OCI-LY7 (cell line): ENCODE measurements at regions not wholly inside any gene's neighbourhood (a gene's known extent, or its start where the extent isn't known, plus 50 kb on each side); places are given as distances from the start of the nearest gene placed in this dataset.

Source experiments
- BruUV-seq: library from RNA; stranded (reverse); fragments of 400-500 nt; replicated peaks from 2 replicates; lab custom pipeline; 2021; lab: Mats Ljungman, UMichigan
- CTCF ChIA-PET: fragments of 300-600 bp; sonication (Branson Sonifier 250); formaldehyde crosslinking; loops from one replicate; lab custom pipeline; 2022; ENCODE audit warnings: antibody characterized with exemption; ENCODE audit not compliant: unreplicated experiment; lab: Charles Lee
- POLR2A ChIA-PET: fragments of 300-600 bp; sonication (Branson Sonifier 250); formaldehyde crosslinking; loops from one replicate; lab custom pipeline; 2022; ENCODE audit warnings: antibody characterized with exemption; lab: Charles Lee
- DNase-seq: peaks from one replicate; pipeline ENCODE4 v3.0.0-alpha.2; 2015; ENCODE audit warnings: low spot score
- H2AFZ ChIP-seq: fragments of 200-600 bp; sonication (generic), shearing (Covaris generic); 2 replicates; pipeline ENCODE4 v1.6.1; 2014; ENCODE audit warnings: mild to moderate bottlenecking, antibody characterized with exemption, low read length, moderate library complexity
- H3K27ac ChIP-seq: fragments of 200-600 bp; sonication (generic); 2 replicates; pipeline ENCODE4 v1.5.1; 2014; ENCODE audit warnings: mixed run types, low read depth, mild to moderate bottlenecking, moderate library complexity, low read length, inconsistent platforms; ENCODE audit not compliant: poor library complexity, severe bottlenecking
- H3K36me3 ChIP-seq: fragments of 200-600 bp; sonication (generic); 2 replicates; pipeline ENCODE4 v1.6.1; 2014; ENCODE audit warnings: mild to moderate bottlenecking, antibody characterized with exemption, low read length, moderate library complexity, mixed read lengths; ENCODE audit not compliant: insufficient read depth
- H3K4me1 ChIP-seq: fragments of 200-600 bp; sonication (generic); 2 replicates; pipeline ENCODE4 v1.5.1; 2014; ENCODE audit warnings: mild to moderate bottlenecking, low read length; ENCODE audit not compliant: insufficient read depth, poor library complexity, severe bottlenecking
- H3K4me2 ChIP-seq: fragments of 200-600 bp; sonication (generic); 2 replicates; pipeline ENCODE4 v1.6.1; 2014; ENCODE audit warnings: mild to moderate bottlenecking, low read length
- H3K4me3 ChIP-seq: fragments of 200-600 bp; sonication (generic); 2 replicates; pipeline ENCODE4 v1.5.1; 2014; ENCODE audit warnings: mild to moderate bottlenecking, low read depth, low read length; ENCODE audit not compliant: poor library complexity, severe bottlenecking
- H3K79me2 ChIP-seq: fragments of 200-600 bp; sonication (generic); 2 replicates; pipeline ENCODE4 v1.6.1; 2016; ENCODE audit warnings: low read depth, mild to moderate bottlenecking, low read length, moderate library complexity, mixed read lengths; ENCODE audit not compliant: insufficient read depth
- H3K9me2 ChIP-seq: fragments of 200-600 bp; sonication (generic); 2 replicates; pipeline ENCODE4 v1.6.1; 2016; ENCODE audit warnings: mild to moderate bottlenecking, low read length, mixed read lengths; ENCODE audit not compliant: insufficient read depth
- H3K9me3 ChIP-seq: fragments of 200-600 bp; sonication (generic); 2 replicates; pipeline ENCODE4 v1.6.1; 2014; ENCODE audit warnings: mild to moderate bottlenecking, mixed run types, low read length, mixed read lengths
- H4K20me1 ChIP-seq: fragments of 200-600 bp; sonication (generic); 2 replicates; pipeline ENCODE4 v1.6.1; 2014; ENCODE audit warnings: mild to moderate bottlenecking, antibody characterized with exemption, low read length, moderate library complexity, mixed read lengths; ENCODE audit not compliant: insufficient read depth
- EZH2phosphoT487 ChIP-seq: fragments of 200-600 bp; sonication (generic); IDR thresholded peaks from 2 replicates; pipeline ENCODE4 v1.6.1; 2018; ENCODE audit warnings: low read depth, borderline replicate concordance, mild to moderate bottlenecking, mixed run types, antibody characterized with exemption, low read length, moderate library complexity, mixed read lengths
- intact Hi-C: fragments of 100-400 bp; cut with micrococcal nuclease; formaldehyde crosslinking; loops from one replicate; pipeline ENCODE4 v1.10.0; 2022; ENCODE audit not compliant: unreplicated experiment
- TF ChIP-seq, protein P1 (sequence below): fragments of 200-600 bp; sonication (generic); conservative IDR thresholded peaks from 2 replicates; pipeline ENCODE4 v1.5.1; 2014; ENCODE audit warnings: mild to moderate bottlenecking, antibody characterized with exemption, low read length, moderate library complexity, mixed read lengths

DNA sequence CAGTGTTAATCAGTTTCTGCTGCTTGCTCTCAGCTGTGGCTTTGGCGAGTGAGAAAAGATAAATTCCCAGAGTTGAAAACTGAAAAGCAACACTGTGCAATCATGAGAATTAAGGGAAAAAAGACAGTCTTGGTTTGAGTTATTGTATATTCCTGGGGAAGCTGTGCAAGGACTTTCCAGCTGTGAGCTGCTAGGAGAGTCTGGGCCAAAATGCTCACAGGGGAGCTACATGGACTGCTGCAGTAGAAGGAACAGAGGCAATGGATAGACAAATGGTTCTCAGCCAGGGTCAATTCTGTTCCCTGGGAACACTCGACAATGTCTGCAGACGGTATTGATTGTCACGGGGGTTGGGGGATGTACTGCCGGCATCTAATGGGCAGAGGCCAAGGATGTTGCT lies 102.0 kb upstream of the ADAMTS18 start:
- no peaks in the 10 kb centered on the region for H4K20me1 ChIP-seq
- no peaks in the 10 kb centered on the region for H3K9me3 ChIP-seq
- CTCF ChIA-PET = no interaction called here
- no peak overlapping the region for H3K4me2 ChIP-seq
- no TSS peak for BruUV-seq
- no peaks in the 10 kb centered on the region for H3K36me3 ChIP-seq
- no peak for TF ChIP-seq EZH2phosphoT487
- TF ChIP-seq, protein P1, sequence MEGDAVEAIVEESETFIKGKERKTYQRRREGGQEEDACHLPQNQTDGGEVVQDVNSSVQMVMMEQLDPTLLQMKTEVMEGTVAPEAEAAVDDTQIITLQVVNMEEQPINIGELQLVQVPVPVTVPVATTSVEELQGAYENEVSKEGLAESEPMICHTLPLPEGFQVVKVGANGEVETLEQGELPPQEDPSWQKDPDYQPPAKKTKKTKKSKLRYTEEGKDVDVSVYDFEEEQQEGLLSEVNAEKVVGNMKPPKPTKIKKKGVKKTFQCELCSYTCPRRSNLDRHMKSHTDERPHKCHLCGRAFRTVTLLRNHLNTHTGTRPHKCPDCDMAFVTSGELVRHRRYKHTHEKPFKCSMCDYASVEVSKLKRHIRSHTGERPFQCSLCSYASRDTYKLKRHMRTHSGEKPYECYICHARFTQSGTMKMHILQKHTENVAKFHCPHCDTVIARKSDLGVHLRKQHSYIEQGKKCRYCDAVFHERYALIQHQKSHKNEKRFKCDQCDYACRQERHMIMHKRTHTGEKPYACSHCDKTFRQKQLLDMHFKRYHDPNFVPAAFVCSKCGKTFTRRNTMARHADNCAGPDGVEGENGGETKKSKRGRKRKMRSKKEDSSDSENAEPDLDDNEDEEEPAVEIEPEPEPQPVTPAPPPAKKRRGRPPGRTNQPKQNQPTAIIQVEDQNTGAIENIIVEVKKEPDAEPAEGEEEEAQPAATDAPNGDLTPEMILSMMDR = no peak
- H3K4me3 ChIP-seq = no peak overlapping the region
- intact Hi-C loops = no loop called here
- H3K9me2 ChIP-seq = no peaks in the 10 kb centered on the region
- DNase-seq = no peak
- no peaks in the 10 kb centered on the region for H3K79me2 ChIP-seq
- POLR2A ChIA-PET = interaction anchor here (0.6 to 0.7 kb wide), 2 partner anchors 15 to 417 kb away, joined by 3 to 5 read pairs; no protein-coding TSS in a partner anchor
- H3K4me1 ChIP-seq = no peaks in the 10 kb centered on the region
- H2AFZ ChIP-seq = no peak overlapping the region
- no peak overlapping the region for H3K27ac ChIP-seq

DNA sequence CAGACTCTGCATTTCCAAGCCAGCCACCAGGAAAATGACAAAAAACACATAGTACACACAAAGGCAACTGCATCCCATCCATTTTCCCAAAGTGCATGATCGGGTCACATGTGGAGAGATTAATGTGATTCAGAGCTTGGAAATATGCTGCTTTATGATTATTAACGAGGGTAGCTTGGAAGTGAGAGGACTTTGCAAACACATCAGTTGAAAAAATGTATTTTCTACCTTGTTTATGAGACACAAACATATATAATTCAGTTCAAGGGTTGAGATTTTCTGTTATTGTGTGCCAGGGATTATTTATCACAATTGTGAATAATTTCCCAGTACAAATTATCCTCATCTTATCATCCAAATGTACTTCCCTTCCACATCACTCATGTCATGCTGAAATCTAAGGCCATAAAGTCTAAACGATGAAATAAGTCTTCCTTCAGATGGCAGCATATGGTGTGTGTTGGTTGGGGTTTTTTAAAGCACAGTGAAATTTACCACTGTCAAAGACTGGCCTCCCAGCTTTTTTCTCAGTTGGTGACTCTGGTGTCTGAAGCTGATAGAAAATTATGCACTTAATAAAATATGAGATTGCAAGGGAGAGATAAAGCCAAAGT lies 104.7 kb upstream of the ADAMTS18 start:
- TF ChIP-seq, protein P1 = no peak
- TF ChIP-seq EZH2phosphoT487 = no peak
- Histone ChIP-seq H3K27ac (no peak overlapping the region), H3K79me2 (no peaks in the 10 kb centered on the region), H4K20me1 (no peaks in the 10 kb centered on the region), H2AFZ (no peak overlapping the region), H3K4me3 (no peak overlapping the region), H3K4me2 (no peak overlapping the region), H3K9me2 (no peaks in the 10 kb centered on the region), H3K36me3 (no peaks in the 10 kb centered on the region), H3K4me1 (no peaks in the 10 kb centered on the region), H3K9me3 (no peaks in the 10 kb centered on the region)
- POLR2A ChIA-PET = no interaction called here
- no peak for DNase-seq
- CTCF ChIA-PET = no interaction called here
- intact Hi-C loops = no loop called here
- BruUV-seq = no TSS peak

GRCh38 chr16:77540646-77541045 lies 105.8 kb upstream of the ADAMTS18 start:
- no peak for DNase-seq
- Histone ChIP-seq H3K4me3 (no peak overlapping the region), H4K20me1 (no peaks in the 10 kb centered on the region), H3K79me2 (no peaks in the 10 kb centered on the region), H3K9me2 (no peaks in the 10 kb centered on the region), H3K36me3 (no peaks in the 10 kb centered on the region), H3K9me3 (no peaks in the 10 kb centered on the region), H3K4me2 (no peak overlapping the region), H2AFZ (no peak overlapping the region), H3K27ac (no peak overlapping the region), H3K4me1 (no peaks in the 10 kb centered on the region)
- intact Hi-C loops = no loop called here
- TF ChIP-seq, protein P1 = no peak
- TF ChIP-seq EZH2phosphoT487 = no peak
- ChIA-PET CTCF (no interaction called here), POLR2A (no interaction called here)
- BruUV-seq = no TSS peak
